ENCODE measurements at regions not wholly inside any gene's neighbourhood (a gene's known extent, or its start where the extent isn't known, plus 50 kb on each side); places are given as distances from the start of the nearest gene placed in this dataset.

DNA sequence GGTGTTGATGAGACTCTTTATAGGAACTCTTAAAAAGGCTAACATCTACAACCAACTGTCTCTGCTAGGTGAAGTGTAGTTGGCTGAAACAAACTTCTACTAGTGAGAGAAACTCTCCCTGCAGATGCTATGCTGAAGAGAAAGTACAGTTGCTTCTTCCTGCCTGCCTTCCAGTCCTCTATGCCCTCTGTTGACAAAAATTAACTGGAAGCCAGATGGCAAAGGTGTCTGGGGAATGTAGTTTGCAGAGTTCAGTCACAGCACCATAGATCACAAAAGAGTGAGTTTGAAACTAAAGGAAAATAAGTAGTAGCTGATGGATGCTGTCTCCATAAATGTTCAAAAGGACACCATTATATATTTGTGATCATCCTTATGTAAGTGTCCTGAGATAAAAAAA, 958.8 kb upstream of the NRXN1 start:
- TF ChIP-seq, protein P1, sequence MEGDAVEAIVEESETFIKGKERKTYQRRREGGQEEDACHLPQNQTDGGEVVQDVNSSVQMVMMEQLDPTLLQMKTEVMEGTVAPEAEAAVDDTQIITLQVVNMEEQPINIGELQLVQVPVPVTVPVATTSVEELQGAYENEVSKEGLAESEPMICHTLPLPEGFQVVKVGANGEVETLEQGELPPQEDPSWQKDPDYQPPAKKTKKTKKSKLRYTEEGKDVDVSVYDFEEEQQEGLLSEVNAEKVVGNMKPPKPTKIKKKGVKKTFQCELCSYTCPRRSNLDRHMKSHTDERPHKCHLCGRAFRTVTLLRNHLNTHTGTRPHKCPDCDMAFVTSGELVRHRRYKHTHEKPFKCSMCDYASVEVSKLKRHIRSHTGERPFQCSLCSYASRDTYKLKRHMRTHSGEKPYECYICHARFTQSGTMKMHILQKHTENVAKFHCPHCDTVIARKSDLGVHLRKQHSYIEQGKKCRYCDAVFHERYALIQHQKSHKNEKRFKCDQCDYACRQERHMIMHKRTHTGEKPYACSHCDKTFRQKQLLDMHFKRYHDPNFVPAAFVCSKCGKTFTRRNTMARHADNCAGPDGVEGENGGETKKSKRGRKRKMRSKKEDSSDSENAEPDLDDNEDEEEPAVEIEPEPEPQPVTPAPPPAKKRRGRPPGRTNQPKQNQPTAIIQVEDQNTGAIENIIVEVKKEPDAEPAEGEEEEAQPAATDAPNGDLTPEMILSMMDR (IDR thresholded peaks at IDR 0.05; ENCODE audit: control insufficient read depth, extremely low read depth, insufficient read depth), result no peak
- no peak overlapping the region for H3K4me3 ChIP-seq (ENCODE audit: low read depth, low read length)
- no peak for DNase-seq (ENCODE audit: low read depth)

GRCh38 chr2:51986101-51986500, 954.2 kb upstream of the NRXN1 start:
- TF ChIP-seq, protein P1 (IDR thresholded peaks at IDR 0.05; ENCODE audit: control insufficient read depth, extremely low read depth, insufficient read depth), result no peak
- no peak for DNase-seq (ENCODE audit: low read depth)
- no peak overlapping the region for H3K4me3 ChIP-seq (ENCODE audit: low read depth, low read length)

DNA sequence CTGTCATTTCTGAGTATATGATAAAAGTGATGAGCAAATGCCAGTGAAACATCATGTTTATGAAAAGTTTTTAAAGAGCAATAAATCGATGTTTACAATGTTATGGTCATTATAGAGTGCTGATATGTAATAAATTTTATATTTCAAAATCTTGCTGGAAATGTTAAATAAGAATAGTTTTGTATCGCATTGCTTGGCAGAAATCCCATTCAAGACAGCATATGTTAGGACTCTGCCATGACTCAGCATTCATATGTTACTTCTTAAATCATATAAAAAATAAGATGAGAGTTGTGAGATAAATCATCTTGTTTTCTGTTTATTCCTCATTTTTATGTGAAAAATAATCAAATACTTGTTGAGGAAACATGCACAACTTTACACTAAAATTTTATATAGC, 949.9 kb upstream of the NRXN1 start:
- H3K4me3 ChIP-seq (ENCODE audit: low read depth, low read length), result no peak overlapping the region

DNA sequence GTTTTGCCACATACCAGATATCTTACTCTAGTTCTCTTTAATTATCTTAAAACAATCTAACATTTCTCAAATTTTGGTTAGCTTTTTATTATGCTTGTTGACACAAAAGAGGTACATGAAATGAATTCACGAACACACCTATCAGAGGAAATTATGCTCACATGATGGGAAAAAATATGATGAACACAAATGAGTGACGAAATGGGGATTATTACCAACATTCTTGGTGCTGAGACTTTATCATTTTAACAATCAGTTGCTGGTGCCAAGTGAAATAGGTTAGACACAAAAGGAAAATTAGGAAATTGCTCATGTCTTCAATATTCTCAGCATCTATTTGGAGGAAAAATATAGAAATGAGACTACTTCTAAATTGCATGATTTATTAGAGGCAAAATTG, 944.7 kb upstream of the NRXN1 start:
- TF ChIP-seq, protein P1 (IDR thresholded peaks at IDR 0.05; ENCODE audit: control insufficient read depth, extremely low read depth, insufficient read depth), result no peak
- DNase-seq (ENCODE audit: low read depth), result no peak
- H3K4me3 ChIP-seq (ENCODE audit: low read depth, low read length), result no peak overlapping the region

More for the DNA sequence above, 949.9 kb upstream of the NRXN1 start:
- DNase-seq (ENCODE audit: low read depth), result peak; percentile 7
- TF ChIP-seq, protein P1 (IDR thresholded peaks at IDR 0.05; ENCODE audit: control insufficient read depth, extremely low read depth, insufficient read depth), result no peak

GRCh38 chr2:51971136-51971535, 939.2 kb upstream of the NRXN1 start:
- no peak overlapping the region for H3K4me3 ChIP-seq (ENCODE audit: low read depth, low read length)
- DNase-seq (ENCODE audit: low read depth), result no peak
- TF ChIP-seq, protein P1 (IDR thresholded peaks at IDR 0.05; ENCODE audit: control insufficient read depth, extremely low read depth, insufficient read depth), result no peak

DNA sequence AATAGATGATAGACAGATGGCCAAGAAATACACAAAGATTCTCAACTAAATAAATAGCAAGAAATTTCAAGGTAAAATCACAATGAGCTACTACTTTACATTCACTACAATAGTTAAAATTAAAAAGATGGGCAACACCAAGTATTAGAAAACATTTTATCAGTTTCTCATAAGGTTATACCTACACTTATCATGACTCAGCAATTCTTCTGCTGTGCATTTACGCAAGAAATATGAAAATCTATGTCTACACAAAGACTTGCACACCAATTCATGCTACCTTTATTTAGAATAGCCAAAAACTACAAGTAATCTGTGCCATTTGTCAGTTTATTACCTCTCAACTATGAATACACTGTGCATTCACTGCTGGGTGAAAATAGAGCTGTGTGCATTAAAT, 937.4 kb upstream of the NRXN1 start:
- no peak overlapping the region for H3K4me3 ChIP-seq (ENCODE audit: low read depth, low read length)
- no peak for DNase-seq (ENCODE audit: low read depth)
- TF ChIP-seq, protein P1 (IDR thresholded peaks at IDR 0.05; ENCODE audit: control insufficient read depth, extremely low read depth, insufficient read depth), result no peak

DNA sequence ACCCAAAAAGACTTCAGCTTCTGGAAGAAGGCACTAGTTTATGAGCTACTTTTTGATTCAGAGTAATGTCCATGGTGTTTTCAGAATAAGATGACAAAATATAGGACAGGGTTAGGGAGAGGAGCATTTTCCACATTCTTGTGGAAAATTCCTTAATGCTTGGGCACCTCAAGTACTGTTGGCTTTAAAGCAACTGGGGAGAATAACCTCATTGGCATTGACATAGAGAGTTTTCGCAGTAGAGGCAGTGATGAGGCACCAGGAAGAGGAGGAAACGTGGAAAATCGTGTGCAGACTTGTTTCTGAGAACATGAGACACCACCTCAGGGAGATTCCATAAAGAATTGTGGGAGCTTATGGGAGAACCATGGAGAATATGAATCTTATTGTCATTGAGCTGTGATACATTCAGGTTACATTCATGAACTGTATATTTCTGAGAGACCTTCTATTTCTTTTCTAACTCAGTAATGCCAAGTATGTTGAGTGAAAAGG, 929.0 kb upstream of the NRXN1 start:
- DNase-seq (ENCODE audit: low read depth), result no peak
- H3K4me3 ChIP-seq (ENCODE audit: low read depth, low read length), result no peak overlapping the region
- TF ChIP-seq, protein P1 (IDR thresholded peaks at IDR 0.05; ENCODE audit: control insufficient read depth, extremely low read depth, insufficient read depth), result no peak

Measured in LNCaP clone FGC (cell line).